Epithelial cell of proximal tubule (primary cell): ENCODE measurements at regions not wholly inside any gene's neighbourhood (a gene's known extent, or its start where the extent isn't known, plus 50 kb on each side); places are given as distances from the start of the nearest gene placed in this dataset.
"Not testable (repeated sequence)": the region's sequence is repeated elsewhere in the genome, so short reads cannot be mapped to it uniquely, and the experiment has no call there.

Experiments
- DNase-seq: peaks from one replicate; pipeline ENCODE4 v3.0.0-alpha.2; 2011; ENCODE audit warnings: low read depth
- H3K4me3 ChIP-seq: 2 replicates; pipeline ENCODE4 v1.5.1; 2011; ENCODE audit warnings: low read depth, mild to moderate bottlenecking, low read length
- CTCF ChIP-seq: conservative IDR thresholded peaks from 2 replicates; pipeline ENCODE4 v1.5.1; 2012; ENCODE audit warnings: low read depth, mild to moderate bottlenecking, low read length

GRCh38 chrX:115840729-115841409 is 279.9 kb downstream of the PLS3 start:
- not testable (repeated sequence) for DNase-seq, H3K4me3 ChIP-seq

- H3K4me3 ChIP-seq, DNase-seq: not testable (repeated sequence)
Measured at GRCh38 chrX:115850986-115851385, 290.0 kb downstream of the PLS3 start.

GRCh38 chrX:115853260-115853659 is 292.3 kb downstream of the PLS3 start:
- DNase-seq, H3K4me3 ChIP-seq: not testable (repeated sequence)

- not testable (repeated sequence) for H3K4me3 ChIP-seq, DNase-seq
Measured at GRCh38 chrX:115881170-115881569, 289.4 kb upstream of the AGTR2 start.

GRCh38 chrX:115884121-115884520 is 286.4 kb upstream of the AGTR2 start:
- not testable (repeated sequence) for H3K4me3 ChIP-seq, DNase-seq

GRCh38 chrX:115888041-115888440 is 282.5 kb upstream of the AGTR2 start:
- not testable (repeated sequence) for H3K4me3 ChIP-seq, DNase-seq

- DNase-seq, H3K4me3 ChIP-seq: not testable (repeated sequence)
Measured at GRCh38 chrX:115888519-115888918, 282.0 kb upstream of the AGTR2 start.

GRCh38 chrX:115889121-115889890 is 281.2 kb upstream of the AGTR2 start:
- no peak overlapping the region for H3K4me3 ChIP-seq
- no peak for TF ChIP-seq CTCF
- no peak for DNase-seq

- H3K4me3 ChIP-seq = no peak overlapping the region
- DNase-seq = no peak
- TF ChIP-seq CTCF = no peak
Measured at GRCh38 chrX:115892056-115892708, 278.4 kb upstream of the AGTR2 start.

- DNase-seq = peak; percentile 74
- TF ChIP-seq CTCF = peak; percentile 59
- peak overlapping the region; percentile 25 for H3K4me3 ChIP-seq
Measured at GRCh38 chrX:115892787-115893671, 277.5 kb upstream of the AGTR2 start.
